Pancreas (tissue), 10 donors: ENCODE measurements at regions not wholly inside any gene's neighbourhood (a gene's known extent, or its start where the extent isn't known, plus 50 kb on each side); places are given as distances from the start of the nearest gene placed in this dataset.

Source experiments
- ATAC-seq, 4 donors: fragments of 200-7000 bp; cut with Tn5 transposase; one replicate each; pipeline versions ENCODE4 v1.8.0 to v1.9.1; 2020; ENCODE audit warnings: mild to moderate bottlenecking in 4 of 4, moderate library complexity in 4 of 4
- DNase-seq, 6 donors: peaks; one replicate each; pipeline ENCODE4 v3.0.0-alpha.2; 2020
- FAIRE-seq: peaks from 2 replicates; lab custom pipeline; 2012; peaks lifted over from hg19 to GRCh38; lab: Jason Lieb, UNC
- H3K27ac ChIP-seq, 4 donors: fragments of 200-600 bp; sonication (generic); 1 replicate in 3 of 4; 2 replicates in 1 of 4; pipeline versions ENCODE4 v1.5.0 to v1.8.0; 2020
- H3K27me3 ChIP-seq, 4 donors: fragments of 200-600 bp; one replicate each; pipeline ENCODE4 v1.8.0; 2021
- H3K36me3 ChIP-seq, 3 donors: fragments of 200-600 bp; sonication (generic) in 1 of 3; one replicate each; pipeline versions ENCODE4 v1.5.0 to v1.8.0; 2020 to 2021
- H3K4me1 ChIP-seq, 3 donors: fragments of 200-600 bp; one replicate each; pipeline ENCODE4 v1.8.0; 2021
- H3K4me3 ChIP-seq, 4 donors: fragments of 200-600 bp; sonication (generic) in 2 of 4; one replicate each; pipeline versions ENCODE4 v1.5.0 to v1.8.0; 2020 to 2021
- H3K9me3 ChIP-seq, 4 donors: fragments of 200-600 bp; one replicate each; pipeline ENCODE4 v1.8.0; 2021
- CTCF ChIP-seq, 4 donors: fragments of 200-600 bp; sonication (generic) in 3 of 4; IDR thresholded peaks; one replicate each; pipeline versions ENCODE4 v1.5.0 to v1.8.0; 2021; ENCODE audit warnings: antibody characterized with exemption in 4 of 4
- WGBS, 2 donors: extraction: QIAGEN DNeasy Blood & Tissue Kit; methylation state at CpG; one replicate each; pipeline ENCODE4 v1.1.7; 2013; 5-methylcytosine and 5-hydroxymethylcytosine counted together
- intact Hi-C, 3 donors: fragments of 100-400 bp; cut with DNase I; formaldehyde crosslinking; loops; one replicate each; pipeline versions ENCODE4 v1.11.1 to v1.14.2; 2022
- donor health status: healthy with polysubstance abuse.
- donor health status: DM: no; HTN: no; CAD: no; lungs with moderate emphysema.
- donor health status: DM: no; HTN: no; CAD: no.
- donor health status: control.
- donor health status: control.
- donor health status: Bipolar disorder and iron deficiency.
- donor health status: DM: yes; HTN: yes; CAD: no.
- donor health status: DM: no; HTN: no; CAD: no.
- donor health status: DM: no; HTN: no; CAD: no.
- donor health status: DM: yes; HTN: yes; CAD: no.

GRCh38 chr6:113301651-113302050 is 555.5 kb upstream of the MARCKS start:
- no peak overlapping the region for H3K4me3 ChIP-seq
- no peak for ATAC-seq
- no peaks in the 10 kb centered on the region for H3K4me1 ChIP-seq
- no peak for TF ChIP-seq CTCF (IDR thresholded peaks at IDR 0.05)
- no peaks in the 10 kb centered on the region for H3K36me3 ChIP-seq
- H3K9me3 ChIP-seq, result no peaks in the 10 kb centered on the region
- no peak for DNase-seq
- H3K27ac ChIP-seq, result no peak overlapping the region
- intact Hi-C loops, result loop anchor here in 1 of 3 donors (10.0 kb wide), 1 partner anchor 553 kb away; the partner anchor contains the start of gene MARCKS
- FAIRE-seq, result no peak
- H3K27me3 ChIP-seq, result no peaks in the 10 kb centered on the region

- no peaks in the 10 kb centered on the region for H3K36me3 ChIP-seq
- H3K9me3 ChIP-seq, result no peaks in the 10 kb centered on the region
- ATAC-seq (no peak), FAIRE-seq (no peak), DNase-seq (no peak)
- H3K27ac ChIP-seq, result no peak overlapping the region
- no peaks in the 10 kb centered on the region for H3K27me3 ChIP-seq
- WGBS, 2 donors, result 95 to 100% methylated on average over 1 of the region's 1 CpG
- intact Hi-C loops, result loop anchor here in 1 of 3 donors (10.0 kb wide), 1 partner anchor 551 kb away; the partner anchor contains the start of gene MARCKS
- TF ChIP-seq CTCF (IDR thresholded peaks at IDR 0.05), result no peak
- H3K4me3 ChIP-seq, result no peak overlapping the region
- no peaks in the 10 kb centered on the region for H3K4me1 ChIP-seq
These were observed 553.0 kb upstream of the MARCKS start for GRCh38 chr6:113304116-113304515.

- intact Hi-C loops, result loop anchor here in 1 of 3 donors (10.0 kb wide), 1 partner anchor 548 kb away; the partner anchor contains the start of gene MARCKS
- no peak for FAIRE-seq
- DNase-seq, result peak; percentile 72 to 79 (median 76)
- Histone ChIP-seq H3K4me3 (no peak overlapping the region), H3K4me1 (no peaks in the 10 kb centered on the region), H3K9me3 (no peaks in the 10 kb centered on the region), H3K36me3 (no peaks in the 10 kb centered on the region), H3K27me3 (no peaks in the 10 kb centered on the region), H3K27ac (no peak overlapping the region)
- TF ChIP-seq CTCF (IDR thresholded peaks at IDR 0.05), result peak; percentile 24 to 72 (median 64)
- peak; percentile 91 to 100 (median 100) for ATAC-seq
- WGBS, 2 donors, result 52 to 53% methylated on average over 5 of the region's 5 CpGs
These were observed 550.5 kb upstream of the MARCKS start for GRCh38 chr6:113306552-113307145.

- no peak for TF ChIP-seq CTCF (IDR thresholded peaks at IDR 0.05)
- H3K9me3 ChIP-seq, result no peaks in the 10 kb centered on the region
- DNase-seq (no peak), FAIRE-seq (no peak), ATAC-seq (no peak)
- H3K27ac ChIP-seq, result no peak overlapping the region
- H3K4me1 ChIP-seq, result no peaks in the 10 kb centered on the region
- no peaks in the 10 kb centered on the region for H3K36me3 ChIP-seq
- no peaks in the 10 kb centered on the region for H3K27me3 ChIP-seq
- WGBS, 2 donors, result 89 to 98% methylated on average over 2 of the region's 2 CpGs
- no peak overlapping the region for H3K4me3 ChIP-seq
- intact Hi-C loops, result loop anchor here in 1 of 3 donors (10.0 kb wide), 1 partner anchor 547 kb away; the partner anchor contains the start of gene MARCKS
These were observed 548.9 kb upstream of the MARCKS start for GRCh38 chr6:113308266-113308665.

GRCh38 chr6:113313841-113314240 is 543.3 kb upstream of the MARCKS start:
- Histone ChIP-seq H3K27me3 (no peaks in the 10 kb centered on the region), H3K27ac (no peak overlapping the region), H3K9me3 (no peaks in the 10 kb centered on the region), H3K4me3 (no peak overlapping the region), H3K36me3 (no peaks in the 10 kb centered on the region), H3K4me1 (no peaks in the 10 kb centered on the region)
- ATAC-seq, result no peak
- intact Hi-C loops, result no loop called here
- WGBS, 2 donors, result 76 to 89% methylated on average over 1 of the region's 1 CpG
- FAIRE-seq, result no peak
- no peak for TF ChIP-seq CTCF (IDR thresholded peaks at IDR 0.05)
- no peak for DNase-seq
